ENCODE measurements at regions not wholly inside any gene's neighbourhood (a gene's known extent, or its start where the extent isn't known, plus 50 kb on each side); places are given as distances from the start of the nearest gene placed in this dataset.
"Not testable (repeated sequence)": the region's sequence is repeated elsewhere in the genome, so short reads cannot be mapped to it uniquely, and the experiment has no call there.

DNA sequence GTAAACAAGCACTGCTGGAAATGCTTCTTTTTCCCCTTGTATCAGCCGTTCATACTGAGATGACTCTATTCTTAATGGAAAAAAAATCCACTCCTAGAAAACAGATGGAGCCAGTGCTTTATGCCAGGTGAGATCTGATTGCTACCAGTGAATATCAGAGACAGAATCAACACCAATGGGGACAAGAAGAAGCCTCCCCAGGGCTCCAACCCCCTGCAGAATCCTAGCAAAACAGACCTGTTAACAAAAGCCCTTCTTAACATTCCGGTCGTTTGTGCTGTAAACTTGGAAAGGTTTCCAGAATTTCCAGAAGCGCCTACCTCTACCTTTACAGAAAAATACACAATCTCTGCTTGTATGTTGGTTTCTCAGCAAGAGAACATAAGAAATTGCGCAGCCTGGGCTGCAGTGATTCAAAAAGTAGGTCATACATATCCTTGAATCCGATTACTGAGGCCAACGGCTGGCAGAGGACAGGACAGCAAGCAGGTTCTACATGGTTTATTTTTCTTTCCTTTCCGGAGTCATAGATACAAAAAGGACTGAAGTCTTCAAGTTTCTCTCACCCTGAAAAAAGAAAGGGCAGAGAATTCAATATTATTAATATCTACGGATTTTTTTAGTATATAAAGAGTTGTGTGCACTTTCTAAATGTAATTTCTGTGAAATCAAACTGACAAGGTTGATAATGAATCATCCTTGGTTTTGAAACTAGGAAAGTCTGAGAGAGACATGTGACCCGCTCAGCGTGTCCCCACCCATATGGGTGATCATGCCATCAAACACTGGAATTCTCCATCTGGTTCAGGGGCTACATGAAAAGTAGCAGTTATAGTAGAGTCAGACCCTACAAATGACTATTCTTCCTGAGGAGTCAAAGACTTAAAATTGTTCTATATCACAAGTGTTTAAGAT, 266.7 kb upstream of the MGAT5 start:
- DNase-seq: peak; percentile 48

- DNase-seq: no peak
These were observed 265.5 kb upstream of the MGAT5 start for GRCh38 chr2:133988316-133988891.

DNA sequence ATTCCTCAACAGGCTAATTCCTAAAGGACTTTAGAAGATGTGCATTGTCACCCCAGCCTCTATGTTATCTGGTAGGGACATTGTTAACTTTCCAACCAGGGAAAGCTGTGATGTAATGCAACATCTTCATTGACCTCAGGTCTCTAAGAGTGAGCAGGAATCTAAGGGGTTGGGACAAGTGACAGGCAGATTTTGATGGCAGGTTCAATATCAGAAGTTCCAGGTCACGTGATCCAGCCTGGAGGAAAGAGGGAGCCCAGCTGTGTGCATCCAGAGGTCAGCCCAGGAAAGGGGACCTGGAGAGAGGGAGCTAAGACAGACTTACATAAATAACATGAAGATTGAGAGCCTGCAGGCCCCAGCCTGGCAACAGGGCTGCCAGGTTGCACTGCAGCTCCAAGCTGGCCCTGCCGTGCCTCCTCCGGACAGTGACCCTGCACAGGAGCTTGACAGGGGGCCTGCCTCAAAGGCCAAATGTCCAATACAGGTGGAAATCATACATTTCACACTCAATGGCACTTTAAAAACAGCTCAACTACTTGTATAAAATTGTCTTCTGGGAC, 262.2 kb upstream of the MGAT5 start:
- DNase-seq: no peak

GRCh38 chr2:133992454-133992853, 261.4 kb upstream of the MGAT5 start:
- no peak for DNase-seq

DNA sequence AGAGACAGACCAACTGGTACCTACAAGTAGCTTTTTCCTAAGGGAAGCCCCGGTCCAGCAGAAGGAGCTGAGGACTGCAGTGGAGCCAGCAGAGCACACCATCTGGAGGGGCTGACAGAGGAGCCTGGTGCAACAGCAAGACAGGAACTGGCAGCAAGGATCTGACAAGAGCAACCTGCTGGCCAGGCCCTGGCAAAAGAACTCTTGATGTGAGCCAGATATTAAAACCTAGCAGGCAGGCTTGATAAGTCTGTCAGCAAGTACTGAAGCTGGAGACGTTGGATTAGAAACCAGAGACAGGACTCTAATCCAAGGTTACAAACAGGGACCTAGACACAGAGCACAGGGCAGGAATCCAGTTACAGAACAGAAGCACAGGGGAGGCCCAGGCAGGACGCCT, 260.7 kb upstream of the MGAT5 start:
- peak; percentile 73 for DNase-seq

- DNase-seq: not testable (repeated sequence)
These were observed 255.1 kb upstream of the MGAT5 start for GRCh38 chr2:133998726-133999125.

- no peak for DNase-seq
These were observed 251.5 kb upstream of the MGAT5 start for GRCh38 chr2:134002391-134002790.

GRCh38 chr2:134002921-134003320, 251.0 kb upstream of the MGAT5 start:
- DNase-seq: no peak

GRCh38 chr2:134004467-134004866, 249.4 kb upstream of the MGAT5 start:
- DNase-seq: no peak

- DNase-seq: peak; percentile 60
These were observed 245.0 kb upstream of the MGAT5 start for GRCh38 chr2:134008837-134009236.

- no peak for DNase-seq
These were observed 244.4 kb upstream of the MGAT5 start for GRCh38 chr2:134009440-134009839.

- not testable (repeated sequence) for DNase-seq
These were observed 244.0 kb upstream of the MGAT5 start for GRCh38 chr2:134009906-134010305.

GRCh38 chr2:134011936-134012586, 241.8 kb upstream of the MGAT5 start:
- no peak for DNase-seq

DNA sequence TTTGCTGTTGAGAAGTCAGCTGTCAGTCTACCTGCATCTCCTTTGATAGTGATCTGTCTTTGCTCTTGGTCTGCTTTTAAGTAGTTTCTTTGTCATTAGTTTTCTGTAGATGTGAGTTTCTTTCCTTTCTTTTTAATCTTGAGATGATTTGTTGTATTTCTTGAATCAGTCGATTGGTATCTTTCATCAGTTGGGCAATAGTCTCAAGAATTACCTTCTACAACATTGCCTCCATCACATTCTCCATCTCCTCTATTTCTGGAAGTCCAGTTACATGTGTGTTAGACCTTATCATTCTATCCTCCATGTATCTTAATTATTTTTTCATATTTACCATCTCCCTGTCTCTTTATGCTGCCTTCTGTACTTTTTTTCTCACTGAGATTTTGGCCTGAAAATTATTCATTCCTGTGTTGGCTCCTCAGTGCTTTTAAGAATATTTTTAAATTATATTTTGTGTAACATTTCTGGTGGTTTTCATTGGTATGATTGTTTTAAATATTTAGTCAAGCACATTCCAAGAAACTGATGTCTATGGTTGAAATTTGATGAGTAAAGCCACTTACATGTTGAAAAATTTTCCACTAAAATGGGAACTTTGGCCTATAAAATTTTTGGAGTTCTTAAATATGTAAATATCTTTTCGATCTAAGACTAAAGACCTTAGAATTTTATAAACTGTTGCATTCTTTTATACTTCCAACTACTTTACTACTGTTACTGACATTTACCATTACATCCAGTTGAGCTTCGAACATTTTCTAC, 239.5 kb upstream of the MGAT5 start:
- DNase-seq: no peak

DNA sequence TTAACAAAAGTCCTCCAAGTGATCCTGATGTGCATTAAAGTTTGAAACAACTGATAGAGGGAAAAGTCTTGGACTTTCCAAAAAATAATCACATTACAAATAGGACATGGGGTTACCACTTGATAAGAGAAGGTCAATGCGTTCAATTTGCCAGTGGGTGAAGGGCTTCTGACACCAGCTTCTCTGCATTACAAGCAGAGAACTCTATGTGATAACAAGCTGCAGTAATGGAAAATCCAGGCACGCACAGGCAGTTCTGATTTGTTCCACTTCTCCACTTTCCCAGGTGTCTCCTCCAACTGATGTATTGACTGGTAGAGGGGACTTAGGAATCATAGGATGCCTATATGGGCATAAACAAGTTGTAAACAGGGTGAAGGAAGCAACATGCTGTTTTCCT, 234.0 kb upstream of the MGAT5 start:
- no peak for DNase-seq

- no peak for DNase-seq
These were observed 233.3 kb upstream of the MGAT5 start for GRCh38 chr2:134020608-134021007.

- no peak for DNase-seq
These were observed 231.9 kb upstream of the MGAT5 start for GRCh38 chr2:134021830-134022524.

GRCh38 chr2:134023854-134024253, 230.0 kb upstream of the MGAT5 start:
- no peak for DNase-seq

DNA sequence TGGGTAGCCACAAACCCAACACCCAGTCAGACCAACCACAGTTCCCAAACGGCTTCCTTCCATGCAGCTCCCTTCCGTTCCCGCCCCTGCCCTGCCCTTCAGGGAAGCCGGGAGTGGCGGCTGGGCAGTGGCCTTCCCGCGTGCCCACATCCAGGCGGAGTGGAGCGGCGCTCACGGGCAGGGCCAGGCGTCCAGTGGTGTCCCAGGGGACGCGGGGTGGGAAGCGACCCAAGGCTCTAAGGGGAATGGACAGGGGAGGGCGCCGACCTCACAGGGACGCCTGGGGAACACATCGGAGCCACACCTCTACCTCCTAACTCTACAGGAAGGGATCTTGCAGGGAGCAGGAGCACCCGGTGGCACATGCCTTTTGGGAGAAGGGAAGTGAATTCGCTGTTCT, 225.9 kb upstream of the MGAT5 start:
- DNase-seq: no peak

- DNase-seq: no peak
These were observed 224.5 kb upstream of the MGAT5 start for GRCh38 chr2:134029418-134029817.

DNA sequence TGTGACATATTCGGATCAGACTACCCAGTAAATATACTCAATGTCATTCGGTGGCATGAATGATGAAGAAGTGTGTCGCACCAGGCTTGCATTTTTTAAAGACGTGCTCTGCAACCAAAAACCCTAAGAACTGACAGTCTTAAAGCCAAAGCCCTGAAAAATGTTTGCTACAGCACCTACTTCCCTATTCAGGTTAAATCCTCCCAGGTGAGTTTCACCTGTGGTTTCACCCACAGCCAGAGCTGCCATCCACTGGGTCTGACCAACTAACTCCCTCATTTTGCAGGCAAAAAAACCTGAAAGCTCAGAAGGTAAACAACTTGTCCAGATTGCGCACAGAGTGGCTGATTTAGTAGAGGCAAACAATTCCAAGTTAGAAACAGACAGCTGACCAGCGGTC, 222.3 kb upstream of the MGAT5 start:
- DNase-seq: no peak
